ENCODE measurements at regions not wholly inside any gene's neighbourhood (a gene's known extent, or its start where the extent isn't known, plus 50 kb on each side); places are given as distances from the start of the nearest gene placed in this dataset.

- DNase-seq (ENCODE audit: low read depth): no peak
Measured at GRCh38 chr21:18954441-18954844, 550.9 kb upstream of the TMPRSS15 start.

GRCh38 chr21:18959817-18960216 lies 556.2 kb upstream of the TMPRSS15 start:
- no peak for DNase-seq (ENCODE audit: low read depth)

- no peak for DNase-seq (ENCODE audit: low read depth)
Measured at GRCh38 chr21:18960306-18960705, 556.7 kb upstream of the TMPRSS15 start.

GRCh38 chr21:18970416-18970815 lies 566.8 kb upstream of the TMPRSS15 start:
- DNase-seq (ENCODE audit: low read depth): no peak

GRCh38 chr21:18970941-18971340 lies 567.4 kb upstream of the TMPRSS15 start:
- no peak for DNase-seq (ENCODE audit: low read depth)

- DNase-seq (ENCODE audit: low read depth): no peak
Measured at GRCh38 chr21:18985584-18985983, 582.0 kb upstream of the TMPRSS15 start.

- no peak for DNase-seq (ENCODE audit: low read depth)
Measured at GRCh38 chr21:18986197-18986596, 582.6 kb upstream of the TMPRSS15 start.

- no peak for DNase-seq (ENCODE audit: low read depth)
Measured at GRCh38 chr21:18987520-18988026, 584.0 kb upstream of the TMPRSS15 start.

- no peak for DNase-seq (ENCODE audit: low read depth)
Measured at GRCh38 chr21:18989953-18990495, 586.4 kb upstream of the TMPRSS15 start.

GRCh38 chr21:18991846-18992245 lies 588.3 kb upstream of the TMPRSS15 start:
- DNase-seq (ENCODE audit: low read depth): no peak

- DNase-seq (ENCODE audit: low read depth): no peak
Measured at GRCh38 chr21:19010251-19010650, 606.7 kb upstream of the TMPRSS15 start.

- no peak for DNase-seq (ENCODE audit: low read depth)
Measured at GRCh38 chr21:19010996-19011395, 607.4 kb upstream of the TMPRSS15 start.

GRCh38 chr21:19011451-19011850 lies 607.9 kb upstream of the TMPRSS15 start:
- no peak for DNase-seq (ENCODE audit: low read depth)

GRCh38 chr21:19013916-19014315 lies 610.3 kb upstream of the TMPRSS15 start:
- no peak for DNase-seq (ENCODE audit: low read depth)

GRCh38 chr21:19018529-19018928 lies 614.9 kb upstream of the TMPRSS15 start:
- DNase-seq (ENCODE audit: low read depth): no peak

- no peak for DNase-seq (ENCODE audit: low read depth)
Measured at GRCh38 chr21:19022978-19023377, 619.4 kb upstream of the TMPRSS15 start.

- DNase-seq (ENCODE audit: low read depth): no peak
Measured at GRCh38 chr21:19026911-19027310, 623.3 kb upstream of the TMPRSS15 start.

- no peak for DNase-seq (ENCODE audit: low read depth)
Measured at GRCh38 chr21:19029816-19030215, 626.2 kb upstream of the TMPRSS15 start.

- no peak for DNase-seq (ENCODE audit: low read depth)
Measured at GRCh38 chr21:19031953-19032352, 628.4 kb upstream of the TMPRSS15 start.

GRCh38 chr21:19034041-19034440 lies 630.5 kb upstream of the TMPRSS15 start:
- DNase-seq (ENCODE audit: low read depth): no peak

- DNase-seq (ENCODE audit: low read depth): no peak
Measured at GRCh38 chr21:19034560-19034959, 631.0 kb upstream of the TMPRSS15 start.

- DNase-seq (ENCODE audit: low read depth): no peak
Measured at GRCh38 chr21:19045876-19046275, 642.3 kb upstream of the TMPRSS15 start.

GRCh38 chr21:19048098-19048672 lies 644.6 kb upstream of the TMPRSS15 start:
- DNase-seq (ENCODE audit: low read depth): no peak

GRCh38 chr21:19049567-19049966 lies 646.0 kb upstream of the TMPRSS15 start:
- DNase-seq (ENCODE audit: low read depth): no peak
